ENCODE measurements at regions not wholly inside any gene's neighbourhood (a gene's known extent, or its start where the extent isn't known, plus 50 kb on each side); places are given as distances from the start of the nearest gene placed in this dataset.

DNA sequence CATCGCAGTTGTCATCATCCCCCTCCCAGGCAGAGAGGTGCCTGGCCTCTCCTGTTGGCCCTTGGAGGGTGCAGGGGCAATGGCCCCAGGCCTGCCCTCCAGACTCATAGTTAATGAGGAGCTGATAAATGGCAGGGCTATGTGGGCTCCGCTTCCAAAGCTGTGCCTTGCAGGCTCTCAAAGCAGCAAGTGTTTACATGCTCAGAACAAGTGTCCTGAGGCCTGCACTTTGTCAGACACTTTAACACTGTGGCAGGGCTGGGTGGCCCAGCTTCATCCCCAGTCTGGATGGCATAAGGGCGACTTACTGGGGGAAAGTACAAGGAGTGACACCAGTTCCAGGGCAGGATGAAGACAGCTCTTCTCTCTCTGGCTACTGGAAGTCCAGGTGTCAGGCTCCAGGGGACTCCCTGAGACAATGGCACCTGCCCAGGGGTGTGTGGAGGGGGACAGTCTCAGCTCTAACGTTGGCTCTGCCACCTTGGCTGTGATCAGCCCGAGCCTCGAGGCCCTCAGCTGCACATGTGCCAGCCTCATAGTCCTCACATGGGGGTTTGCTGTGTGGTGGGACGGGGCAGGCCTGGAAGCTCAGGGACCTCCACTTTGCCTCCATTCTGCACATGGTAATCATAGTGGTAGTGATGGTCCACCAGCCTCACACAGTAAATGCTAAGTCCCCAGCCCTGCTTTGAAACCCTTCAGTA is 153.4 kb downstream of the BARX1 start:
- Histone ChIP-seq H4K20me1 (replicated peaks; ENCODE audit: control insufficient read depth, insufficient read depth, low read length) (no peaks in the 10 kb centered on the region), H3K4me3 (no peak overlapping the region), H3K36me3 (ENCODE audit: control insufficient read depth, insufficient read depth, low read length) (no peaks in the 10 kb centered on the region), H3K4me2 (ENCODE audit: insufficient read depth, low read length) (no peak overlapping the region), H3K9me1 (ENCODE audit: control insufficient read depth, insufficient read depth, low read length) (no peaks in the 10 kb centered on the region), H3K9me3 (replicated peaks; ENCODE audit: control insufficient read depth, insufficient read depth, low read depth, low read length) (no peaks in the 10 kb centered on the region), H3K4me1 (replicated peaks in 1 of 2; ENCODE audit: control insufficient read depth in 2 of 2, insufficient read depth in 2 of 2, low read length in 2 of 2) (peaks cover 3 to 11% of the 10 kb centered on the region in 2 experiments; a peak in 3 of 5 replicates), H3K9ac (ENCODE audit: insufficient read depth in 1 of 2, low read depth in 2 of 2, low read length in 2 of 2) (peak overlapping the region in 1 of 2 experiments; percentile 54; a peak in 1 of 4 replicates), H3K79me2 (ENCODE audit: control insufficient read depth, insufficient read depth, low read length) (no peaks in the 10 kb centered on the region), H3K27ac (ENCODE audit: extremely low read depth, low read depth, low read length) (no peak overlapping the region), H2AFZ (ENCODE audit: low read depth, low read length) (peak overlapping the region; percentile 5; the same call in 1 of the 2 replicates), H3K27me3 (ENCODE audit: control insufficient read depth in 2 of 2, insufficient read depth in 2 of 2, low read length in 2 of 2) (no peaks in the 10 kb centered on the region)
- in situ Hi-C loops (cut with MboI) (no loop called here), intact Hi-C loops (cut with micrococcal nuclease) (no loop called here)
- ChIA-PET POLR2A (no interaction called here), CTCF (ENCODE audit: low intra/inter-chr PET ratio) (no interaction called here)
- DNase-seq (ENCODE audit: extremely low read depth in 1 of 4, low spot score in 3 of 4), result no peak
- peak; percentile 53; the same call in 2 of the 3 replicates for ATAC-seq
- BruUV-seq (replicated peaks), result no TSS peak
- 7% methylated on average over 7 of the region's 7 CpGs for WGBS (ENCODE audit: insufficient coverage, low coverage, missing lambda C conversion rate)
- FAIRE-seq, result no peak
- TF ChIP-seq, protein P1, sequence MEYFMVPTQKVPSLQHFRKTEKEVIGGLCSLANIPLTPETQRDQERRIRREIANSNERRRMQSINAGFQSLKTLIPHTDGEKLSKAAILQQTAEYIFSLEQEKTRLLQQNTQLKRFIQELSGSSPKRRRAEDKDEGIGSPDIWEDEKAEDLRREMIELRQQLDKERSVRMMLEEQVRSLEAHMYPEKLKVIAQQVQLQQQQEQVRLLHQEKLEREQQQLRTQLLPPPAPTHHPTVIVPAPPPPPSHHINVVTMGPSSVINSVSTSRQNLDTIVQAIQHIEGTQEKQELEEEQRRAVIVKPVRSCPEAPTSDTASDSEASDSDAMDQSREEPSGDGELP (CRISPR knock-in tag; IDR thresholded peaks at IDR 0.05; ENCODE audit: borderline replicate concordance), result no peak
- TF ChIP-seq ATF4 (CRISPR knock-in tag; IDR thresholded peaks at IDR 0.05) (no peak), ZBTB1 (CRISPR knock-in tag; IDR thresholded peaks at IDR 0.05; ENCODE audit: borderline replicate concordance, low read depth) (no peak), SMAD1 (IDR thresholded peaks at IDR 0.05; ENCODE audit: low read depth, low read length, partially characterized antibody) (no peak)
- TF ChIP-seq, protein P2, sequence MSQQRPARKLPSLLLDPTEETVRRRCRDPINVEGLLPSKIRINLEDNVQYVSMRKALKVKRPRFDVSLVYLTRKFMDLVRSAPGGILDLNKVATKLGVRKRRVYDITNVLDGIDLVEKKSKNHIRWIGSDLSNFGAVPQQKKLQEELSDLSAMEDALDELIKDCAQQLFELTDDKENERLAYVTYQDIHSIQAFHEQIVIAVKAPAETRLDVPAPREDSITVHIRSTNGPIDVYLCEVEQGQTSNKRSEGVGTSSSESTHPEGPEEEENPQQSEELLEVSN (IDR thresholded peaks at IDR 0.05; ENCODE audit: borderline replicate concordance in 1 of 2, extremely low read depth in 1 of 2, insufficient read depth in 1 of 2, insufficient read length in 1 of 2, low read depth in 1 of 2, low read length in 1 of 2, poor library complexity in 1 of 2, severe bottlenecking in 1 of 2), result peak in 1 of 2 experiments; percentile 20
